Adrenal gland (tissue), 9 donors: ENCODE measurements at regions not wholly inside any gene's neighbourhood (a gene's known extent, or its start where the extent isn't known, plus 50 kb on each side); places are given as distances from the start of the nearest gene placed in this dataset.
"Not testable (repeated sequence)": the region's sequence is repeated elsewhere in the genome, so short reads cannot be mapped to it uniquely, and the experiment has no call there.

Experiments
- DNase-seq, 7 donors: peaks; one replicate each; pipeline ENCODE4 v3.0.0-alpha.2; 2019 to 2020
- H3K27ac ChIP-seq, 5 donors: fragments of 200-600 bp; sonication (generic) in 4 of 5; 1 replicate in 3 of 5; 2 replicates in 2 of 5; pipeline versions ENCODE4 v1.5.1 to v1.8.0; 2016 to 2020; ENCODE audit warnings: mild to moderate bottlenecking in 1 of 5
- H3K27me3 ChIP-seq: fragments of 200-600 bp; 2 replicates; pipeline ENCODE4 v1.8.0; 2021
- H3K36me3 ChIP-seq, 2 donors: fragments of 200-600 bp; replicated peaks in 1 of 2; 1 replicate in 1 of 2; 2 replicates in 1 of 2; pipeline versions ENCODE4 v1.5.1 to v1.8.0; 2018 to 2022
- H3K4me1 ChIP-seq, 2 donors: fragments of 200-600 bp; replicated peaks in 1 of 2; 1 replicate in 1 of 2; 2 replicates in 1 of 2; pipeline versions ENCODE4 v1.5.1 to v1.8.0; 2018 to 2021
- H3K4me3 ChIP-seq, 4 donors: fragments of 200-600 bp; sonication (generic) in 3 of 4; one replicate each; pipeline ENCODE4 v1.5.1; 2016 to 2018
- H3K9me3 ChIP-seq, 3 donors: fragments of 200-600 bp; sonication (generic) in 1 of 3; replicated peaks in 1 of 3; 1 replicate in 2 of 3; 2 replicates in 1 of 3; pipeline versions ENCODE4 v1.5.1 to v1.8.0; 2016 to 2021
- POLR2A ChIP-seq, 2 donors: fragments of 450-650 bp; IDR thresholded peaks; one replicate each; pipeline ENCODE4 v1.6.1; 2017; ENCODE audit warnings: antibody characterized with exemption in 2 of 2, mild to moderate bottlenecking in 2 of 2, moderate library complexity in 1 of 2
- WGBS, 4 donors: extraction: QIAGEN DNeasy Blood & Tissue Kit in 2 of 4; methylation state at CpG; one replicate each; pipeline versions ENCODE4 v1.1.5 to v1.1.7; 2013 to 2017; 5-methylcytosine and 5-hydroxymethylcytosine counted together
- intact Hi-C, 2 donors: fragments of 100-400 bp; cut with DNase I; formaldehyde crosslinking; loops; one replicate each; pipeline versions ENCODE4 v1.14.1 to v1.15.0; 2022 to 2023
- TF ChIP-seq, protein P1 (sequence below), 6 experiments: fragments of 450-650 bp in 4 of 6; fragments of 200-600 bp in 2 of 6; sonication (generic) in 1 of 6; IDR thresholded peaks; 1 replicate in 5 of 6; 2 replicates in 1 of 6; pipeline versions ENCODE4 v1.5.1 to v1.8.0; 2016 to 2021; ENCODE audit warnings: antibody characterized with exemption in 6 of 6, mild to moderate bottlenecking in 2 of 6, moderate library complexity in 1 of 6
- donor health status: healthy with polysubstance abuse.
- donor health status: Bipolar disorder and iron deficiency.
- donor health status: DM: yes; HTN: yes; CAD: no.
- donor health status: DM: no; HTN: no; CAD: no.
- donor health status: DM: no; HTN: no; CAD: no.

DNA sequence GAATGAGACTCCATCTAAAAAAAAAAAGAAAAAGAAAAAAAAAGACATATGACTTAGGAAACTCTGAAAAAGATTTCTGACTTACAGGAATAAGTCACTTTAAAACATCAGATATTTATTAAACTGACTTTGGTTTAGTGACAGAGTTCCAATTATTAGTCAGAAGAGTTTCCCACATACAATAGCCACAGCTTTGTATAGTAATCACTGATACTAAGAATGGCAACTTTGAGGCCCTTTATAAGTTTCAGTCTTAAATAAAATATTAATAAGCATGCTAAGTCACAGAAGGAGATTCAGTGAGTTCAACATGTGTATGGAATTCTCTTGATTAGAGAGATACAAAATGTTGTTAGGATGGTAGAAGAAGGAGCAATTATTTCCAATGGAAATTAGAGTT, 652.3 kb upstream of the AMOT start:
- Histone ChIP-seq H3K36me3 (no peaks in the 10 kb centered on the region), H3K4me3 (no peak overlapping the region), H3K27ac (no peak overlapping the region), H3K9me3 (no peaks in the 10 kb centered on the region), H3K27me3 (peaks cover 6% of the 10 kb centered on the region), H3K4me1 (no peaks in the 10 kb centered on the region)
- TF ChIP-seq, protein P1, sequence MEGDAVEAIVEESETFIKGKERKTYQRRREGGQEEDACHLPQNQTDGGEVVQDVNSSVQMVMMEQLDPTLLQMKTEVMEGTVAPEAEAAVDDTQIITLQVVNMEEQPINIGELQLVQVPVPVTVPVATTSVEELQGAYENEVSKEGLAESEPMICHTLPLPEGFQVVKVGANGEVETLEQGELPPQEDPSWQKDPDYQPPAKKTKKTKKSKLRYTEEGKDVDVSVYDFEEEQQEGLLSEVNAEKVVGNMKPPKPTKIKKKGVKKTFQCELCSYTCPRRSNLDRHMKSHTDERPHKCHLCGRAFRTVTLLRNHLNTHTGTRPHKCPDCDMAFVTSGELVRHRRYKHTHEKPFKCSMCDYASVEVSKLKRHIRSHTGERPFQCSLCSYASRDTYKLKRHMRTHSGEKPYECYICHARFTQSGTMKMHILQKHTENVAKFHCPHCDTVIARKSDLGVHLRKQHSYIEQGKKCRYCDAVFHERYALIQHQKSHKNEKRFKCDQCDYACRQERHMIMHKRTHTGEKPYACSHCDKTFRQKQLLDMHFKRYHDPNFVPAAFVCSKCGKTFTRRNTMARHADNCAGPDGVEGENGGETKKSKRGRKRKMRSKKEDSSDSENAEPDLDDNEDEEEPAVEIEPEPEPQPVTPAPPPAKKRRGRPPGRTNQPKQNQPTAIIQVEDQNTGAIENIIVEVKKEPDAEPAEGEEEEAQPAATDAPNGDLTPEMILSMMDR (IDR thresholded peaks at IDR 0.05): no peak
- TF ChIP-seq POLR2A (IDR thresholded peaks at IDR 0.05): no peak
- intact Hi-C loops: no loop called here
- DNase-seq: no peak

DNA sequence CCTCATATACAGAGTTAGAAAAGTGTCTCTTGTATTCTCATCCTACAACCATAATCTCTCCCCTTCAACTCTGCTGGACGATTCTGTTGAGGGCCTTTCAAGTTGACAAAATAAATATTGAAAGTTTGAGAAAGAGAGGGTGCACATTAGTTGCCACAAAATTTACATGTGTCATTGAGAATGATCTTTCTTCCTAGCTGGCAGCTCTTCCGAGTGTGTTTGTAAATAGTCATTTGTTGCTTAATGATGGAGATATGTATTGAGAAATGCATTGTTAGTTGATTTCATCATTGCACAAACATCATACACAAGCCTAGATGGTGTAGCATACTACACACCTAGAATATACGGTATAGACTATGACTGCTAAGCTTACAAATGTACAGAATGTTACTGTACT, 632.8 kb upstream of the AMOT start:
- TF ChIP-seq POLR2A (IDR thresholded peaks at IDR 0.05): no peak
- TF ChIP-seq, protein P1 (IDR thresholded peaks at IDR 0.05): no peak
- no peaks in the 10 kb centered on the region for H3K36me3 ChIP-seq
- DNase-seq: no peak
- intact Hi-C loops: no loop called here
- H3K4me1 ChIP-seq: no peaks in the 10 kb centered on the region
- 74 to 91% (median 76%) methylated on average over 3 of the region's 3 CpGs for WGBS, 4 donors
- no peak overlapping the region for H3K27ac ChIP-seq
- no peak overlapping the region for H3K4me3 ChIP-seq
- H3K9me3 ChIP-seq: peaks cover 0 to 9% (median 0%) of the 10 kb centered on the region in 3 donors
- H3K27me3 ChIP-seq: no peaks in the 10 kb centered on the region

DNA sequence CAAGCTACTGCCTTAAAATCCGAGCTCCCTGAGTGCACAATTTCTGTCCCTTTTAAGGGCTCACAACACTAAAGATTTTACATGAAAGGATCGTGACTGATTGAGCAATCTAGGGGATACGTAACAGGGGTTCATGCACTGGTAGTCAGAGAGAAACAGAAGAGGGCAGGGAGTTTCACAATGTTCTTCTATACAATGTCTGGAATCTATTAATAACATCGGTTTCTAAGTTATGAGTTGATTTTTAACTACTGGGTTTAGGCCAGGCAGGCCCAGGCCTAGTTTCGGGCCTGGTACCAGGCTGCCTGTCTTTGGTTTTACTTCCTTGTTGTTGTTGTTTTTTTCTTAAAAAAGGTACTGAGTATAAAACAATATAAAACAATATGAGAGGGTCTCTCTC, 632.4 kb upstream of the AMOT start:
- H3K4me1 ChIP-seq, H3K9me3 ChIP-seq, H3K27ac ChIP-seq, intact Hi-C loops, DNase-seq, H3K36me3 ChIP-seq, H3K27me3 ChIP-seq, H3K4me3 ChIP-seq: not testable (repeated sequence)
- WGBS, 4 donors: 68 to 78% (median 75%) methylated on average over 5 of the region's 5 CpGs

DNA sequence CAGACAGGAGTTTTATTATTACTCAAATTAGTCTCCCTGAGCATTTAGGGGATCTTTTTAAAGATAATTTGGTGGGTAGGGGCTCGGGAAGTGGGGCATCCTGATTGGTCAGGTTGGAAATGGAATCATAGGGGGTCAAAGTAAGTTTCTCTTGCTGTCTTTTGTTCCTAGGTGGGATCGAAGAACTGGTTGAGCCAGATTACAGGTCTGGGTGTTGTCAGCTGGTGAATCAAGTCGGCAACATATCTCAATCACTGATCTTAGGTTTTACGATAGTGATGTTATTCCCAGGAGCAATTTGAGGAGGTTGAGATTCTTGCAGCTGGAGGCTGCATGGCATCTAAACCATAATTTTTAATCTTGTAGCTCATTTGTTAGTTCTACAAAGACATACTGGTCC, 629.5 kb upstream of the AMOT start:
- TF ChIP-seq POLR2A (IDR thresholded peaks at IDR 0.05): no peak
- TF ChIP-seq, protein P1 (IDR thresholded peaks at IDR 0.05): no peak
- H3K9me3 ChIP-seq: no peaks in the 10 kb centered on the region
- DNase-seq: no peak
- no peaks in the 10 kb centered on the region for H3K27me3 ChIP-seq
- WGBS, 4 donors: 54 to 69% (median 64%) methylated on average over 4 of the region's 4 CpGs
- H3K36me3 ChIP-seq: no peaks in the 10 kb centered on the region
- intact Hi-C loops: no loop called here
- H3K4me1 ChIP-seq: no peaks in the 10 kb centered on the region
- no peak overlapping the region for H3K27ac ChIP-seq
- no peak overlapping the region for H3K4me3 ChIP-seq

DNA sequence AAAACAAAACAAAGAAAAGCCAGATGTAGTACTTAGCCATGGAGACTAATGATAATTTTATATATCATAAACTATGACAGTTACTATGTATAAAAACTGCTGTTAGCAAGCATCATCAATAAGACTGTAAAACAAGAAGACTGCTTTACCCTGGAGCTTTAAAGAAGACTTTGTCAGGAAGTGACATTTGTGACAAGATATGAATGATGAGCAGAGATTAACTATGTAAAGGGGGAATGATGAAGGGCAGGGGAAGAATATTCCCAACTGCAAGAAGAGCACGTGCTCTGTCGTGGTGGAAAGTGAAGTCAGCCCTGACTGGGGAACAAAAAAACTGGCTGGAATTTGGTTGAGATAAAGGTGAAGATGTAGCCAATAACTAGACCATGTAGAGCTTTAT, 617.1 kb upstream of the AMOT start:
- intact Hi-C loops: no loop called here
- WGBS, 4 donors: 58 to 66% (median 60%) methylated on average over 2 of the region's 2 CpGs
- Histone ChIP-seq H3K27me3 (no peaks in the 10 kb centered on the region), H3K4me1 (no peaks in the 10 kb centered on the region), H3K4me3 (no peak overlapping the region), H3K9me3 (no peaks in the 10 kb centered on the region), H3K27ac (no peak overlapping the region), H3K36me3 (no peaks in the 10 kb centered on the region)
- DNase-seq: no peak
- TF ChIP-seq POLR2A (IDR thresholded peaks at IDR 0.05): no peak
- TF ChIP-seq, protein P1 (IDR thresholded peaks at IDR 0.05): no peak
